GM23338 (cell line): ENCODE measurements at regions not wholly inside any gene's neighbourhood (a gene's known extent, or its start where the extent isn't known, plus 50 kb on each side); places are given as distances from the start of the nearest gene placed in this dataset.

Source experiments
- ATAC-seq: fragments of 200-7000 bp; cut with Tn5 transposase; 3 replicates; pipeline ENCODE4 v1.9.1; 2020
- DNase-seq: peaks from one replicate; pipeline ENCODE4 v3.0.0-alpha.2; 2015; ENCODE audit warnings: low spot score
- H2AFZ ChIP-seq: fragments of 200-600 bp; sonication (generic); 2 replicates; pipeline ENCODE4 v1.8.0; 2016; ENCODE audit warnings: antibody characterized with exemption, mild to moderate bottlenecking, moderate library complexity
- H3F3A ChIP-seq: fragments of 200-600 bp; sonication (generic); replicated peaks from 2 replicates; pipeline ENCODE4 v1.8.0; 2017; ENCODE audit warnings: antibody characterized with exemption, mixed run types, low read depth
- H3K27ac ChIP-seq: fragments of 200-600 bp; sonication (generic); 2 replicates; pipeline ENCODE4 v1.6.1; 2016; ENCODE audit warnings: low read depth
- H3K27me3 ChIP-seq: fragments of 200-600 bp; sonication (generic); 2 replicates; pipeline ENCODE4 v1.8.0; 2016; ENCODE audit warnings: mild to moderate bottlenecking, mixed run types, moderate library complexity; ENCODE audit not compliant: insufficient read depth
- H3K36me3 ChIP-seq: fragments of 200-600 bp; sonication (generic); 2 replicates; pipeline ENCODE4 v1.8.0; 2016; ENCODE audit warnings: mild to moderate bottlenecking; ENCODE audit not compliant: insufficient read depth
- H3K4me1 ChIP-seq: fragments of 200-600 bp; sonication (generic); 2 replicates; pipeline ENCODE4 v1.8.0; 2016; ENCODE audit warnings: mild to moderate bottlenecking, moderate library complexity; ENCODE audit not compliant: insufficient read depth
- H3K4me2 ChIP-seq: fragments of 200-600 bp; sonication (generic); 2 replicates; pipeline ENCODE4 v1.7.1; 2017; ENCODE audit warnings: mixed run types
- H3K4me3 ChIP-seq: fragments of 200-600 bp; sonication (generic); 2 replicates; pipeline ENCODE4 v1.6.1; 2016; ENCODE audit warnings: mixed run types
- H3K79me2 ChIP-seq: fragments of 200-600 bp; sonication (generic); replicated peaks from 2 replicates; pipeline ENCODE4 v1.8.0; 2017; ENCODE audit warnings: mild to moderate bottlenecking; ENCODE audit not compliant: insufficient read depth
- H3K9me2 ChIP-seq: fragments of 200-600 bp; sonication (generic); 2 replicates; pipeline ENCODE4 v1.8.0; 2017; ENCODE audit not compliant: insufficient read depth
- H4K20me1 ChIP-seq: fragments of 200-600 bp; sonication (generic); replicated peaks from 2 replicates; pipeline ENCODE4 v1.8.0; 2017; ENCODE audit warnings: mild to moderate bottlenecking; ENCODE audit not compliant: insufficient read depth
- H3K27ac Mint-ChIP-seq: 2 replicates; pipeline ENCODE4 v1.8.0; 2020; ENCODE audit warnings: inconsistent platforms, mild to moderate bottlenecking, moderate library complexity, mixed read lengths
- H3K27me3 Mint-ChIP-seq: 3 replicates; pipeline ENCODE4 v1.8.0; 2022; ENCODE audit warnings: low read depth, mild to moderate bottlenecking, moderate library complexity, mixed read lengths, inconsistent platforms; ENCODE audit not compliant: insufficient read depth, poor library complexity
- H3K36me3 Mint-ChIP-seq: 3 replicates; pipeline ENCODE4 v1.8.0; 2021; ENCODE audit warnings: low read depth, mild to moderate bottlenecking, inconsistent platforms, moderate library complexity, mixed read lengths
- H3K4me1 Mint-ChIP-seq: 3 replicates; pipeline ENCODE4 v1.8.0; 2020; ENCODE audit warnings: mild to moderate bottlenecking, inconsistent platforms, mixed read lengths
- H3K4me3 Mint-ChIP-seq: 3 replicates; pipeline ENCODE4 v1.8.0; 2021; ENCODE audit warnings: moderate library complexity, mild to moderate bottlenecking, inconsistent platforms, mixed read lengths
- H3K9me3 Mint-ChIP-seq: 3 replicates; pipeline ENCODE4 v1.8.0; 2020; ENCODE audit warnings: moderate library complexity, mild to moderate bottlenecking, inconsistent platforms, mixed read lengths
- CREB1 ChIP-seq: fragments of 250-450 bp; sonication (Bioruptor Pico); IDR thresholded peaks from 2 replicates; pipeline ENCODE4 v1.5.0; 2020; ENCODE audit warnings: low read depth, mild to moderate bottlenecking, moderate library complexity
- ETS1 ChIP-seq: IDR thresholded peaks from 2 replicates; pipeline ENCODE4 v1.6.1; 2016; ENCODE audit warnings: antibody characterized with exemption
- EZH2 ChIP-seq: fragments of 200-600 bp; sonication (generic); IDR thresholded peaks from one replicate; pipeline ENCODE4 v1.8.0; 2017; ENCODE audit warnings: antibody characterized with exemption, mild to moderate bottlenecking, low read depth; ENCODE audit not compliant: unreplicated experiment
- EZH2phosphoT487 ChIP-seq: fragments of 200-600 bp; sonication (generic); IDR thresholded peaks from one replicate; pipeline ENCODE4 v1.8.1; 2018; ENCODE audit warnings: antibody characterized with exemption; ENCODE audit not compliant: unreplicated experiment
- JUNB ChIP-seq: IDR thresholded peaks from one replicate; pipeline ENCODE4 v1.6.1; 2016; ENCODE audit warnings: antibody characterized with exemption; ENCODE audit not compliant: unreplicated experiment
- NANOG ChIP-seq: IDR thresholded peaks from 2 replicates; pipeline ENCODE4 v1.6.1; 2016; ENCODE audit warnings: antibody characterized with exemption, borderline replicate concordance
- POLR2AphosphoS5 ChIP-seq: IDR thresholded peaks from 2 replicates; pipeline ENCODE4 v1.6.1; 2016; ENCODE audit warnings: antibody characterized with exemption, low read depth
- REST ChIP-seq: IDR thresholded peaks from one replicate; pipeline ENCODE4 v1.6.1; 2018; ENCODE audit warnings: antibody characterized with exemption; ENCODE audit not compliant: unreplicated experiment
- STAT1 ChIP-seq: IDR thresholded peaks from one replicate; pipeline ENCODE4 v1.6.1; 2016; ENCODE audit warnings: antibody characterized with exemption; ENCODE audit not compliant: unreplicated experiment
- ZNF114 ChIP-seq: fragments of 250-450 bp; sonication (Bioruptor Pico); IDR thresholded peaks from 2 replicates; pipeline ENCODE4 v1.5.0; 2020; ENCODE audit warnings: mild to moderate bottlenecking, moderate library complexity
- ZNF331 ChIP-seq: fragments of 250-450 bp; sonication (Bioruptor Pico); IDR thresholded peaks from 2 replicates; pipeline ENCODE4 v1.5.0; 2020; ENCODE audit warnings: low read depth, mild to moderate bottlenecking, moderate library complexity
- ZNF462 ChIP-seq: fragments of 250-450 bp; sonication (Bioruptor Pico); IDR thresholded peaks from 2 replicates; pipeline ENCODE4 v1.5.0; 2020; ENCODE audit warnings: mild to moderate bottlenecking, moderate library complexity
- TF ChIP-seq, protein P1 (sequence below), 2 experiments: fragments of 200-600 bp in 1 of 2; sonication (generic) in 1 of 2; conservative IDR thresholded peaks; 2 replicates each; pipeline versions ENCODE4 v1.5.1 to v1.6.1; 2016 to 2017; ENCODE audit warnings: antibody characterized with exemption in 2 of 2, low read depth in 2 of 2, mild to moderate bottlenecking in 2 of 2, moderate library complexity in 1 of 2

GRCh38 chr7:32250003-32250402, 179.8 kb upstream of the PDE1C start:
- no peaks in the 10 kb centered on the region for H4K20me1 ChIP-seq
- TF ChIP-seq POLR2AphosphoS5, result no peak
- TF ChIP-seq STAT1, result no peak
- TF ChIP-seq EZH2, result no peak
- no peak for TF ChIP-seq ETS1
- no peak for TF ChIP-seq CREB1 (CRISPR knock-in tag)
- TF ChIP-seq ZNF114 (CRISPR knock-in tag), result no peak
- TF ChIP-seq, protein P1, sequence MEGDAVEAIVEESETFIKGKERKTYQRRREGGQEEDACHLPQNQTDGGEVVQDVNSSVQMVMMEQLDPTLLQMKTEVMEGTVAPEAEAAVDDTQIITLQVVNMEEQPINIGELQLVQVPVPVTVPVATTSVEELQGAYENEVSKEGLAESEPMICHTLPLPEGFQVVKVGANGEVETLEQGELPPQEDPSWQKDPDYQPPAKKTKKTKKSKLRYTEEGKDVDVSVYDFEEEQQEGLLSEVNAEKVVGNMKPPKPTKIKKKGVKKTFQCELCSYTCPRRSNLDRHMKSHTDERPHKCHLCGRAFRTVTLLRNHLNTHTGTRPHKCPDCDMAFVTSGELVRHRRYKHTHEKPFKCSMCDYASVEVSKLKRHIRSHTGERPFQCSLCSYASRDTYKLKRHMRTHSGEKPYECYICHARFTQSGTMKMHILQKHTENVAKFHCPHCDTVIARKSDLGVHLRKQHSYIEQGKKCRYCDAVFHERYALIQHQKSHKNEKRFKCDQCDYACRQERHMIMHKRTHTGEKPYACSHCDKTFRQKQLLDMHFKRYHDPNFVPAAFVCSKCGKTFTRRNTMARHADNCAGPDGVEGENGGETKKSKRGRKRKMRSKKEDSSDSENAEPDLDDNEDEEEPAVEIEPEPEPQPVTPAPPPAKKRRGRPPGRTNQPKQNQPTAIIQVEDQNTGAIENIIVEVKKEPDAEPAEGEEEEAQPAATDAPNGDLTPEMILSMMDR (conservative IDR thresholded peaks at IDR 0.05; ENCODE audit: low read depth in 2 of 2), result no peak
- no peak for TF ChIP-seq ZNF462 (CRISPR knock-in tag)
- TF ChIP-seq NANOG, result no peak
- no peak for TF ChIP-seq REST
- TF ChIP-seq JUNB, result no peak
- no peak for TF ChIP-seq ZNF331 (CRISPR knock-in tag)
- TF ChIP-seq EZH2phosphoT487, result no peak
- H3K4me1 ChIP-seq, result no peaks in the 10 kb centered on the region
- no peak overlapping the region for H2AFZ ChIP-seq
- Mint-ChIP-seq H3K27me3 (no peaks in the 10 kb centered on the region), H3K9me3 (no peaks in the 10 kb centered on the region), H3K4me1 (no peaks in the 10 kb centered on the region), H3K27ac (no peak overlapping the region), H3K4me3 (no peak overlapping the region), H3K36me3 (no peaks in the 10 kb centered on the region)
- H3K4me3 ChIP-seq, result no peak overlapping the region
- no peaks in the 10 kb centered on the region; the same call in 1 of the 2 replicates for H3K9me2 ChIP-seq
- H3K79me2 ChIP-seq, result no peaks in the 10 kb centered on the region
- H3K4me2 ChIP-seq, result no peak overlapping the region
- H3K27ac ChIP-seq, result no peak overlapping the region
- H3K27me3 ChIP-seq, result no peaks in the 10 kb centered on the region
- H3F3A ChIP-seq, result no peaks in the 10 kb centered on the region
- DNase-seq (no peak), ATAC-seq (no peak)
- no peaks in the 10 kb centered on the region for H3K36me3 ChIP-seq
